GM21528 (cell line): ENCODE measurements at regions not wholly inside any gene's neighbourhood (a gene's known extent, or its start where the extent isn't known, plus 50 kb on each side); places are given as distances from the start of the nearest gene placed in this dataset.

Experiments used
- ATAC-seq: cut with Tn5 transposase; IDR thresholded peaks from one replicate; pipeline ENCODE4 v1.9.1; 2021; ENCODE audit warnings: mild to moderate bottlenecking, moderate library complexity; ENCODE audit not compliant: unreplicated experiment, low FRiP score

DNA sequence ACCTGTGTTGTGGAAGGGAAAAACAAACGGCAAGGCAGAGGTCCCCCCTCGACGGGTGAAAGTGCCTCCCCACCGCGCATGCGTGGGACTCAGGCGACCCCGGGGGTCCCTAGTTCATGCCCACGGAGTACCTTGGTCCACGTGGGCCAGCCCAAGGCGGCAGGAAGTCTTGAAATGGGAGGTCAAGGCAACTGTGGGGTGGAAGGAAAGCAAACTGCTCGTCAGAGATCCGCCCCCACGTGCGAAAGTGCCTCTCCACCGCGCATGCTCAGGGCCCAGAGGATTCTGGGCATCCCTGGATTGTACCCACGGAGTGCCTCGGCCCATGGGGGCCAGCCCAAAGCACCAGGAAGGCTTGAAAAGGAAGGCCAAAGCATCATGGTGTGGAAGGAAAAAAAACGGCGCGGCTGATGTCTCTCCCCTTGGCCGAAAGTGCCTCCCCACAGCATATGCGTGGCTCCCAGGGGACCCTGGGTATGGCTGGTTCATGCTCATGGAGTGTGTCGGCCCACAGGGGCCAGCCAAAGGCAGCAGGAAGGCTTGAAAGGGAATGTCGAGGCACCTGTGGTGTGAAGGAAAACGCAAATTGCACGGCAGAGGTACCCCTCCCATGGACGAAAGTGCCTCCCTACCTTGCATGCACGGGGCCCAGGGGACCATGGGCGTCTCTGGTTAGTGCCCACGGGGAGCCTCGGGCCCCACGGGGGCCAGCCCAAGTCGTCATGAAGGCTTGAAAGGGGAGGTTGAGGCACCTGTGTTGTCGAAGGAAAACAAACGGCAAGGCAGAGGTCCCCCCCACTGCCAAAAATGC, 369.7 kb downstream of the ALG10 start:
- no peak for ATAC-seq

DNA sequence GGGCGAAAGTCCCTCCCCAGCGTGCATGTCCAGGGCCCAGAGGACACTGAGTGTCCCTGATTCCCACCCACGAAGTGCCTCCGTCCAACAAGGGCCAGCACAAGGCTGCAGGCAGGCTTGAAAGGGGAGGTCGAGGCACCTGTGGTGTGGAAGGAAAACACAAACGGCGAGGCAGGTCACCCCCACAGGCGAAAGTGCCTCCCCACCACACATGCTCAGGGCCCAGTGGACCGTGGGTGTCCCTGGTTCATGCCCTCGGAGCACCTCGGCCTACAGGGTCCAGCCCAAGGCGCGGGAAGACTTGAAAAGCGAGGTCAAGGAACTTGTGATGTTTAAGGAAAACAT, 370.4 kb downstream of the ALG10 start:
- no peak for ATAC-seq

DNA sequence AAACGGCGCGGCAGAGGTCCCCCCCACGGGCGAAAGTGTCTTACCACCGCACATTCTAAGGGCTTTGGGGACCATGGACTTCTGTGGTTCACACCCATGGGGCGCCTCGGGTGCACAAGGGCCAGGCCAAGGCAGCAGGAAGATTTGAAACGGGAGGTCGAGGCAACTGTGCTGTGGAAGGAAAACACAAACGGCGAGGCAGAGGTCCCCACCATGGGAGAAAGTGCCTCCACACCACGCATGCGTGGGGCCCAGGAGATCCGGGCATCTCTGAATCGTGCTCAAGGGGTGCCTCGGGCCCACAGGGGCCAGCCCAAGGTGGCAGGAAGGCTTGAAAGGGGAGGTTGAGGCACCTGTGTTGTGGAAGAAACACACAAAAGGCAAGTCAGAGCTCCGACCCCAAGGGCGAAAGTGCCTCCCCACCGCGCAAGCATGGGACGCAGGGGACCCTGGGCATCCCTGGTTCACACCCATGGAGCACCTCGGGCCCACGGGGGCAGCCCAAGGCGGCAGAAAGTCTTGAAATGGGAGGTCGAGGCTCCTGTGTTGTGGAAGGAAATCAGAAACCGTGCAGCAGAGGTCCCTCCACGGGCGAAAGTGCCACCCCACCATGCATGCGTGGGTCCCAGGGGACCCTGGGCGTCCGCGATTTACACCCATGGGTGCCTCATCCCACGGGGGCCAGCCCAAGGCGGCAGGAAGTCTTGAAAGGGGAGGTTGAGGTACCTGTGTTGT, 371.0 kb downstream of the ALG10 start:
- ATAC-seq, result no peak

DNA sequence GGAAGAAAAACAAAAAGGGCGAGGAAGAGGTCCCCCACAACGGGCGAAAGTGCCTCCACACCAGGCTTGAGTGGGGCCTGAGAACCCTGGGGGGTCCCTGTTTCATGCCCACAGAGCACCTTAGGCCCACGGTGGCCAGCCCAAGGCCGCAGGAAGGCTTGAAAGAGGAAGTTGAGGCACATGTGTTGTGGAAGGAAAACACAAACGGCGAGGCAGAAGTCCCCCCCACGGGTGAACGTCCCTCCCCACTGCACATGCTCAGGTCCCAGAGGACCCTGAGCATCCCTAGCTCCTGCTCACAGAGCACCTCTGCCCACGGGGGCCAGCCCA, 371.5 kb downstream of the ALG10 start:
- ATAC-seq, result no peak

DNA sequence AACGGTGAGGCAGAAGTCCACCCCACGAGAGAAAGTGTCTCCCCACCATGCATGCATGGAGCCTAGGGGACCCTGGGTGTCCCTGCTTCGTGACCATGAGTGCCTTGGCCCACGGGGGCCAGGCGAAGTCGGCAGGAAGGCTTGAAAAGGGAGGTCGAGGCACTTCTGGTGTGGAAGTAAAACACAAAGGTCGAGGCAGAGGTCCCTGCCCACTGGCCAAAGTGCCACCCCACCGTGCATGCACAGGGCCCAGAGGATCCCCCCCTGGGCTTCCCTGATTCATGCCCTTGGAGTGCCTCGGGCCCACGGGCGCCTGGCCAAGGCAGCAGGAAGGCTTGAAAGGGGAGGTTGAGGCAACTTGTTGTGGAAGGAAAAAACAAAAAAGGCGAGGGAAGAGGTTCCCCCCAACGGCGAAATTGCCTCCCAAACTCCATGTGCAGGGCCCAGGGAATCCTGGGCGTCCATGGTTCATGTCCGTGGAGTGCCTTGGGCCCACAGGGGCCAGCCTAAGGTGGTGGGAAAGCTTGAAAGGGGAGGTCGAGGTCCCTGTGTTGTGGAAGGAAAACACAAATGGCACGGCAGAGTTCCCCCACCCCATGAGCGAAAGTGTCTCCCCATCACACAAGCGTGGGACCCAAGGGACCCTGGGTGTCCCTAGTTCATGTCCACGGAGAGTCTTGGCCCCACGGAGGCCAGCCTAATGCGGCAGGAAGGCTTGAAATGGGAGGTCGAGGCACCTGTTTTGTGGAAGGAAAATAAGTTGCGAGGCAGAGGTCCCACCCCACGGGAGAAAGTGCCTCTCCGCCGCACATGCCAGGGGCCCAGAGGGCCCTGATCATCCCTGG, 372.1 kb downstream of the ALG10 start:
- no peak for ATAC-seq

DNA sequence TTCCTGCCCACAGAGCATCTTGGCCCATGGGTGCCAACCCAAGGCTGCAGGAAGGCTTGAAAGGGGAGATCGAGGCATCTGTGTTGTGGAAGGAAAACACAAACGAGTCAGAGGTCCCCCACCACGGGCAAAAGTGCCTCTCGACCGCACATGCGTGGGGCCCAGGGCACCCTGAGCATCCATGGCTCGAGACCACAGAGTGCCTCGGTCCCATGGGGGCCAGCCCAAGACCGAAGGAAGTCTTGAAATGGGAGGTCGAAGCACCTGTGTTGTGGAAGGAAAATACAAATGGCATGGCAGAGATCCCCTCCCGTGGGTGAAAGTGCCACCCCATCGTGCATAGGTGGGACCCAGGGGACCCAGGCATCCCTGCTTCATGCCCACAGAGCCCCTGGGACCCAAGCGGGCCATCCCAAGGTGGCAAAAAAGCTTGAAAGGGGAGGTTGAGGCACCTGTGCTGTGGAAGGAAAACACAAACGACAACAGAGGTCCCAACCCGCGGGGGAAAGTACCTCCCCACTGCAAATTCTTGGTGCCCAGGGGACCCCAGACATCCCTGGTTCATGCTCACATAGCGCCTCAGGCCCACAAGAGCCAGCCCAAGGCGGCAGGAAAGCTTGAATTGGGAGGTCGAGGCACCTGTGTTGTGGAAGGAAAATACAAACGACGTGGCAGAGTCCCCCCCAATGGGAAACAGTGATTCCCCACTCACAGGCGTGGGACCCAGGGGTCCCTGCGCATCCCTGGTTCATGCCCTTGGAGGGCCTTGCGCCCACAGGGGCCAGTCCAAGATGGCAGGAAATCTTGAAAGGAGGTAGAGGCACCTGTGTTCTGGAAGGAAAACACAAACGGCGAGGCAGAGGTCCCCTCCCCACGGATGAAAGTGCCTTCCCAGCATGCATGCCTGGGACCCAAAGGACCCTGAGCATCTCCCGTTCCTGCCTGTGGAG, 373.0 kb downstream of the ALG10 start:
- no peak for ATAC-seq

DNA sequence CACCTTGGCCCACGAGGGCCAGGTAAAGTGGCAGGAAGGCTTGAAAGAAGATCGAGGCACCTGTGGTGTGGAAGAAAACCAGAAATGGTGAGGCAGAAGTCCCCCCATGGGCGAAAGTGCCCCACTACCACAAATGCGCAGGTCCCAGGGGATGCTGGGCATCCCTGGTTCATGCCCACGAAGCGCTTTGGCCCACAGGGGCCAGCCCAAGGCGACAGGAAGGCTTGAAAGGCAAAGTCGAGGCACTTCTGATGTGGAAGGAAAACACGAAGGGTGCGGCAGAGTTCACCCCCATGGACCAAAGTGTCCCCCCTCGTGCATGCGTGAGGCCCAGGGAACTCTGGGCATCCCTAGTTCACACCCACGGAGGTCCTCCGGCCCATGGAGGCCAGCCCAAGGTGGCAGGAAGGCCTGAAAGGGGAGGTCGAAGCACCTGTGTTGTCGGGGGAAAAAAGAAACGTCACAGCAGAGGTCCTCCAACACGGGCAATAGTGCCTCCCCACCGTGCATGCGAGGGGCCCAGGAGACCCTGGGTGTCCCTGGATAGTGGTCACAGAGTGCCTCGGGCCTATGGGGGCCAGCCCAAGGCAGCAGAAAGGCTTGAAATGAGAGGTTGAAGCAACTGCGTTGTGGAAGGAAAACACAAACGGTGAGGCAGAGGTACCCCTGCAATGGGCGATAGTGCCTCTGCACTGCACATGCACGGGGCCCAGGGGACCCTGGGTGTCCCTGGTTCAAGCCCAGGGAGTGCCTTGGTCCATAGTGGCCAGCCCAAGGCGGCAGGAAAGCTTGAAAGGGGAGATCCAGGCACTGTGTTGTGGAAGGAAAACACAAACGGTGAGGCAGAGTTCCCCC, 373.9 kb downstream of the ALG10 start:
- ATAC-seq, result no peak

DNA sequence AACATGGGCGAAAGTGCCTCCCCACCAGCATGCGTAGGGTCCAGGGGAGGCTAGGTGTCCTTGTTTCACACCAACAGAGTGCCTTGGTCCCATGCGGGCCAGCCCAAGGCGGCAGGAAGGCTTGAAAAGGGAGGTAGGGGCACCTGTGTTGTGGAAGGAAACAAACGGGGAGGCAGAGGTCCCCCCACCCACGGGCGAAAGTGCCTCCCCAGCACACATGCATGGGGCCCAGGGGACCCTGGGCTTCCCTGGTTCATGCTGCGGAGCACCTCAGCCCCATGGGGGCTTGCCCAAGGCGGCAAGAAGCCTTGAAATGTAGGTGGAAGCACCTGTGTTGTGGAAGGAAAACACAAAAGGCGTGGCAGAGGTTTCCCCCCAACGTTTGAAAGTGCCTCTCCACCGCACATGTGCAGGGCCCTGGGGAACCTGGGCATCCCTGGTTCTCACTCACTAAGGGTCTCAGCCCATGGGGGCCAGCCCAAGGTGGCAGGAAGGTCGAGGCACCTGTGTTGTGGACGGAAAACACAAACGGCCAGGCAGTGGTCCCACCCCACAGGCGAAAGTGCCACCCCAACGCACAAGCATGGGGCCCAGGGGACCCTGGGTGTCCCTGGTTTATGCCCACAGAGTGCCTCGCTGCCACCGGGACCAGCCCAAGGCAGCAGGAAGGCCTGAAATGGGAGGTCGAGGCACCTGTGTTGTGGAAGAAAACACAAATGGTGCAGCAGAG, 374.7 kb downstream of the ALG10 start:
- no peak for ATAC-seq

DNA sequence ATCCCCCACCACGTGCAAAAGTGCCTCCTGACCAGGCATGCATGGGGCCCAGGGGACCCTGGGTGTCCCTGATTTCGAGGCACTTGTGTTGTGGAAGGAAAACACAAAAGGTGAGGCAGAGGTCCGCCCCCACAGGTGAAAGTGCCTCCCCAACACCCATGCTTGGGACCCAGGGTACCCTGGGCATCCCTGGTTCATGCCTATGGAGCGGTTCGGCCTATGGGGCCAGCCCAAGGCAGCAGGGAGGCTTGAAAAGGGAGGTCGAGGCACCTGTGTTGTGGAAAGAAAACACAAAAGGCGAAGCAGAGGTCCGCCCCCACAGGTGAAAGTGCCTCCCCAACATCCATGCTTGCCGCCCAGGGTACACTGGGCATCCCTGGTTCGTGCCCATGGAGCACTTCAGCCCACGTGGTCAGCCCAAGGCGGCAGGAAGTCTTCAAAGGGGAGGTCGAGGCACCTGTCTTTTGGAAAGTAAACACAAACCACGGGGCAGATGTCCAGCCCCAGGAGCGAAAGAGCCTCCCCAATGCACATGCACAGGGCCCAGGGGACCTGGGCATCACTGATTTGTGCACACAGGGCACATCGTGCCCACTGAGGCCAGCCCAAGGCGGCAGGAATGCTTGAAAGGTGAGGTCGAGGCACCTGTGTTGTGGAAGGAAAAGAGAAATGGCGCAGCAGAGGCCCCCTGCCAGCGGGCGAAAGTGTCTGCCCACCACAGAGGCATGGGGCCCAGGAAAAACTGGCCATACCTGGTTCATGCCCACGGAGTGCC, 375.5 kb downstream of the ALG10 start:
- no peak for ATAC-seq

DNA sequence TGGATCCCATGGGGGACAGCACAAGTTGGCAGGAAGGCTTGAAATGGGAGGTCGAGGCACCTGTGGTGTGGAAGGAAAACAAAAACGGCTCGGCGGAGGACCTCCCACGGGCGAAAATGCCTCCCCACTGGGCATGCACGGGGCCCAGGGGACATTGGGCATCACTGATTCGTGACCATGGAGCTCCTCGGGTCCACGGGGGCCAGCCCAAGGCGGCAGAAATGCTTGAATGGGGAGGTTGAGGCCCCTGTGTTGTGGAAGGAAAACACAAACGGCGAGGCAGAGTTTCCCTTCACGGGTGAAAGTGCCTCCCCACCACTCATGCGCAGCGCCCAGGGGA, 376.0 kb downstream of the ALG10 start:
- no peak for ATAC-seq

DNA sequence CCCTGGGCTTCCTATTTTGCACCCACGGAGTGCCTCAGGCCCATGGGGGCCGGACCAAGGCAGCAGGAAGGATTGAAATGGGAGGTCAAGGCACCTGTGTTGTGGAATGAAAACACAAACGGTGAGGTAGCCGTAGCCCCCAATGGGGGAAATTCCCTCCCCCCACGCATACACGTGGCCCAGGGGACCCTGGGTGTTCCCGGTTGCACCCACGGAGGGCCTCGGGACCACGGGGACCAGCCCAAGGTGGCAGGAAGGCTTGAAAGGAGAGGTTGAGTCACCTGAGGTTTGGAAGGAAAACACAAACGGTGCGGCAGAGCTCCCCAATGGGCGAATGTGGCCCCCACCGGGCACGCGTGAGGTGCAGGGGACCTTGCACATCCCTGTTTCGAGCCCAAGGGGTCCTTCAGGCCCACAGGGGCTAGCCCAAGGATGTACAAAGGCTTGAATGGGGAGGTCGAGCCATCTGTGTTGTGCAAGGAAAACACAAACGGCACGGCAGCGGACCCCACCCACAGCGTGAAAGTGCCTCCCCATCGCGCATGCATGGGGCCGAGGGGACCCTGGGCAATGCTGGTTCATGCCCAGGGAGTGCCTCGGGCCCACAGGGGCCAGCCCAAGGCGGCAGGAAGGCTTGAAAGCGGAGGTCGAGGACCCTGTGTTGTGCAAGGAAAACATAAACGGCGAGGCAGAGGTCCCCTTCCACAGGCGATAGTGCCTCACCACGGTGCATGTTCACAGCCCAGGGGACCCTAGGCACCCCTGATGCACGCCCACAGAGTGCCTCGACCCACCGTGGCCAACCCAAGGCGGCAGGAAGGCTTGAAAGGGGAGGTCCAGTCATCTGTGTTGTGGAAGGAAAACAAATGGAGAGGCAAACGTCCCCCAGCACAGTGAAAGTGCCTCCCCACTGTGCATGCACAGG, 376.7 kb downstream of the ALG10 start:
- no peak for ATAC-seq

DNA sequence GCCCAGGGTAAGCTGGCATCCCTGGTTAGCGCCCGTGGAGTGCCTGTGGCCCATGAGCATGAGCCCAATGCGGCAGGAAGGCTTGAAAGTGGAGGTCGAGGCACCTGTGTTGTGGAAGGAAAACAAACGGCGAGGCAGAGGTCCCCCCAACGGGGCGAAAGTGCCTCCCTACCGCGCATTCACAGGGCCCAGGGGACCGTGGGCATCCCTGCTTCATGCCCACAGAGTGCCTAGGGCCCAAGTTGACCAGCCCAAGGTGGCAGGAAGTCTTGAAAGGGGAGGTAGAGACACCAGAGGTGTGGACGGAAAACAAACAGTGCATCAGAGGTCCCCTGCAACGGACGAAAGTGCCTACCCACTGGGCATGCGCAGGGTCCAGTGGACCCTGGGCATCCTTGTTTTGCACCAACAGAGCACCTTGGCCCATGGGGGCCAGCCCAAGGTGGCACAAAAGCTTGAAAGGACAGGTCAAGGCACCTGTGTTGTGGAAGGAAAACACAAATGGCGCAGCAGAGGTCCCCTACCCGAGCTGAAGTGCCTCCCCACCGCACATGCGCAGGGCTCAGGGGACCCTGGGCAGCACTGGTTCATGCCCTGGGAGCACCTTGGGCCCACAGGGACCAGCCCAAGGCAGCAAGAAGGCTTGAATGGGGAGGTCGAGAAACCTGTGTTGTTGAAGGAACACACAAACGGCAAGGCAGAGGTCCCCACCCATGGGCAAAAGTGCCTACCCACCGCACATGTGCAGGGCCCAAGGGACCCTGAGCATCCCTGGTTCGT, 377.5 kb downstream of the ALG10 start:
- ATAC-seq, result no peak

DNA sequence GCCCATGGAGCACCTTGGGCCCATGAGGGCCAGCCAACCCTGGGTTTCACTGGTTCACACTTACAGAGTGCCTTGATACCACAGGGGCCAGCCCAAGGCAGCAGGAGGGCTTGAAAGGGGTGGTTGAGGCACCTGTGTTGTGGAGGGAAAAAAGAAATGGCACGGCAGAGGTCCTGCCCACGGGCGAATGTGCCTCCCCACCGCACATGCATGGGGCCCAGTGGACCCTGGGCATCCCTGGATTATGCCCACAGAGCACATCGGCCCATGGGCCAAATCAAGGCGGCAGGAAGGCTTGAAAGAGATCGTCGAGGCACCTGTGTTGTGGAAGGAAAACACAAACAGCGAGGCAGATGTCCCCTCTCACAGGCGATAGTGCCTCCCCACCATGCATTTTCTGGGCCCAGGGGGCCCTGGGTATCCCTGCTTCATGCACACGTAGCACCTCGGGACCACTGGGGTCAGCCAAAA, 378.1 kb downstream of the ALG10 start:
- no peak for ATAC-seq

DNA sequence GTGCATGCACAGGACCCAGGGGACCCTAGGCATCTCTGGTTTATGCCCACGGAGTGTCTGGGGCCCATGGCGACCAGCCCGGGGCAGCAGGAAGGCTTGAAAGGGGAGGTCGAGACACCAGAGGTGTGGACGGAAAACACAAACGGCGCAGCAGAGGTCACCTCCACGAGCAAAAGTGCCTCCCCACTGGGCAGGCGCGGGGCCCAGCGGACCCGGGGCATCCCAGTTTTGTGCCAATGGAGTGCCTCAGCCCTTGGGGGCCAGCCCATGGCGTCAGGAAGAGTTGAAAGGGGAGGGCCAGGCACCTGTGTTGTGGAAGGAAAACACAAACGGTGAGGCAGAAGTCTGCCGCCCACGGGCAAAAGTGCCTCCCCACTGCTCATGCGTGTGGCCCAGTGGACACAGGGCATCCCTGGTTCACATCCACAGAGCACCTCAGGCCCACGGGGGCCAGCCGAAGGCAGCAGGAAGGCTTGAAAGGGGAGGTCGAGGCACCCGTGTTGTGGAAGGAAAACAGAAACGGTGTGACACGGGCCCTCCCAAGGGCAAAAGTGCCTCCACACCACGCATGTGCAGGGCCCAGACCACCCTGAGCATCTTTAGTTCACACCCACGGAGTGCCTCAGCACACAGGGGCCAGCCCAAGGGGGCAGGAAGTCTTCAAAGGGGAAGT, 378.8 kb downstream of the ALG10 start:
- no peak for ATAC-seq

DNA sequence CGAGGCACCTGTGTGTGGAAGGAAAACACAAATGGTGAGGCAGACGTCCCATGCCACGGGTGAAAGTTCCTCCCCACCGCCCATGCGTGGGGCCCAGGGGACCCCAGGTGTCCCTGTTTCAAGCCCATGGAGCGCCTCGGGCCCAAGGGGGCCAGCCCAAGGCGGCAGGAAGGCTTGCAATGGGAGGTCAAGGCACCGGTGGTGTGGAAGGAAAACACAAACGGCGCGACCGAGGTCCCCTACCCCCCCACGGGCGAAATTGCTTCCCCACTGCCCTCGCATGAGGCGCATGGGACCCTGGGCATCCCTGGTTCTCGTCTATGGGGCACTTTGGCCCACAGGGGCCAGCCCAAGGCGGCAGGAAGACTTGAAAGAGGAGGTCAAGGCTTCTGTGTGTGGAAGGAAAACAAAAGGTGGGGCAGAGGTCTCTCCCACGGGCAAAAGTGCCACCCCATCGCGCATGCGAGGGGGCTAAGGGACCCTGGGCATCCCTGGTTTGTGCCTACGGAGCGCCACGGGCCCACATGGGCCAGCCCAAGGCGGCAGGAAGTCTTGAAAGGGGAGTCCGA, 379.4 kb downstream of the ALG10 start:
- no peak for ATAC-seq
